Activated CD8-positive, alpha-beta T cell treated with anti-CD3 and anti-CD28 coated beads, Interleukin-2, amount 10 ng/mL, durations not matched to agents 7 days and 5 days (primary cell): ENCODE measurements at regions not wholly inside any gene's neighbourhood (a gene's known extent, or its start where the extent isn't known, plus 50 kb on each side); places are given as distances from the start of the nearest gene placed in this dataset.

ENCODE experiments used
- ATAC-seq: fragments of 150-1000 bp; cut with Tn5 transposase; one replicate; pipeline ENCODE4 v1.10.0; 2021; ENCODE audit warnings: moderate library complexity
- CTCF ChIA-PET: fragments of 350-600 bp; sonication (Branson Sonifier 250); formaldehyde crosslinking; loops from one replicate; lab custom pipeline; 2021; ENCODE audit warnings: antibody characterized with exemption; lab: Charles Lee
- POLR2A ChIA-PET: fragments of 350-600 bp; sonication (Branson Sonifier 250); formaldehyde crosslinking; loops from one replicate; lab custom pipeline; 2021; ENCODE audit warnings: antibody characterized with exemption; lab: Charles Lee
- DNase-seq: peaks from one replicate; pipeline ENCODE4 v3.0.0-alpha.2; 2020
- H3K27ac Mint-ChIP-seq: one replicate; pipeline ENCODE4 v1.8.0; 2021; ENCODE audit warnings: mild to moderate bottlenecking, mixed read lengths
- H3K27me3 Mint-ChIP-seq: one replicate; pipeline ENCODE4 v1.8.0; 2021; ENCODE audit warnings: low read depth, mixed read lengths
- H3K36me3 Mint-ChIP-seq: one replicate; pipeline ENCODE4 v1.8.0; 2021; ENCODE audit warnings: low read depth, mixed read lengths
- H3K4me1 Mint-ChIP-seq: one replicate; pipeline ENCODE4 v1.8.0; 2021; ENCODE audit warnings: low read depth, mixed read lengths
- H3K4me3 Mint-ChIP-seq: one replicate; pipeline ENCODE4 v1.8.0; 2021; ENCODE audit warnings: mild to moderate bottlenecking, mixed read lengths
- H3K9me3 Mint-ChIP-seq: one replicate; pipeline ENCODE4 v1.8.0; 2022; ENCODE audit warnings: mixed read lengths; ENCODE audit not compliant: insufficient read depth

GRCh38 chr11:119972281-119972680 lies 165.6 kb downstream of the TRIM29 start:
- ChIA-PET CTCF (no interaction called here), POLR2A (no interaction called here)
- ATAC-seq (no peak), DNase-seq (no peak)
- H3K36me3 Mint-ChIP-seq = no peaks in the 10 kb centered on the region
- no peak overlapping the region for H3K27ac Mint-ChIP-seq
- H3K4me3 Mint-ChIP-seq = no peak overlapping the region
- H3K4me1 Mint-ChIP-seq = no peaks in the 10 kb centered on the region
- H3K27me3 Mint-ChIP-seq = no peaks in the 10 kb centered on the region
- H3K9me3 Mint-ChIP-seq = no peaks in the 10 kb centered on the region

GRCh38 chr11:119970555-119971304 lies 167.2 kb downstream of the TRIM29 start:
- H3K27me3 Mint-ChIP-seq = no peaks in the 10 kb centered on the region
- H3K9me3 Mint-ChIP-seq = no peaks in the 10 kb centered on the region
- CTCF ChIA-PET = no interaction called here
- no peak overlapping the region for H3K27ac Mint-ChIP-seq
- no peak overlapping the region for H3K4me3 Mint-ChIP-seq
- DNase-seq (no peak), ATAC-seq (no peak)
- POLR2A ChIA-PET = no interaction called here
- H3K4me1 Mint-ChIP-seq = no peaks in the 10 kb centered on the region
- no peaks in the 10 kb centered on the region for H3K36me3 Mint-ChIP-seq

GRCh38 chr11:119964136-119965025 lies 173.5 kb downstream of the TRIM29 start:
- H3K36me3 Mint-ChIP-seq = no peaks in the 10 kb centered on the region

GRCh38 chr11:119957951-119958350 lies 180.0 kb downstream of the TRIM29 start:
- no peaks in the 10 kb centered on the region for H3K36me3 Mint-ChIP-seq
- no peaks in the 10 kb centered on the region for H3K4me1 Mint-ChIP-seq
- no peak overlapping the region for H3K27ac Mint-ChIP-seq
- H3K4me3 Mint-ChIP-seq = no peak overlapping the region
- no peaks in the 10 kb centered on the region for H3K9me3 Mint-ChIP-seq
- ATAC-seq = no peak
- POLR2A ChIA-PET = no interaction called here
- CTCF ChIA-PET = no interaction called here
- H3K27me3 Mint-ChIP-seq = peaks cover 24% of the 10 kb centered on the region
- no peak for DNase-seq

More at GRCh38 chr11:119964136-119965025, 173.5 kb downstream of the TRIM29 start:
- Mint-ChIP-seq H3K4me3 (no peak overlapping the region), H3K27me3 (peaks cover 14% of the 10 kb centered on the region), H3K9me3 (no peaks in the 10 kb centered on the region), H3K4me1 (no peaks in the 10 kb centered on the region), H3K27ac (no peak overlapping the region)
- CTCF ChIA-PET = no interaction called here
- POLR2A ChIA-PET = no interaction called here
- ATAC-seq (no peak), DNase-seq (no peak)

- H3K27me3 Mint-ChIP-seq = peaks cover 18% of the 10 kb centered on the region
- ATAC-seq (no peak), DNase-seq (no peak)
- no peaks in the 10 kb centered on the region for H3K36me3 Mint-ChIP-seq
- H3K27ac Mint-ChIP-seq = no peak overlapping the region
- ChIA-PET CTCF (no interaction called here), POLR2A (no interaction called here)
- no peaks in the 10 kb centered on the region for H3K9me3 Mint-ChIP-seq
- no peak overlapping the region for H3K4me3 Mint-ChIP-seq
- H3K4me1 Mint-ChIP-seq = no peaks in the 10 kb centered on the region
These were observed 185.5 kb downstream of the TRIM29 start for GRCh38 chr11:119952441-119952840.

- H3K4me1 Mint-ChIP-seq = no peaks in the 10 kb centered on the region
- POLR2A ChIA-PET = no interaction called here
- CTCF ChIA-PET = interaction anchor here (1.6 kb wide), 1 partner anchor 268 kb away, joined by 4 read pairs; no protein-coding TSS in a partner anchor
These were observed 194.6 kb downstream of the TRIM29 start for GRCh38 chr11:119943298-119943655.

GRCh38 chr11:119942583-119943297 lies 195.2 kb downstream of the TRIM29 start:
- no peaks in the 10 kb centered on the region for H3K27me3 Mint-ChIP-seq
- H3K4me1 Mint-ChIP-seq = no peaks in the 10 kb centered on the region
- no peak for ATAC-seq
- no peaks in the 10 kb centered on the region for H3K36me3 Mint-ChIP-seq
- no peak for DNase-seq
- ChIA-PET CTCF (interaction anchor here (1.6 kb wide), 1 partner anchor 268 kb away, joined by 4 read pairs; no protein-coding TSS in a partner anchor), POLR2A (no interaction called here)
- no peaks in the 10 kb centered on the region for H3K9me3 Mint-ChIP-seq
- no peak overlapping the region for H3K4me3 Mint-ChIP-seq
- no peak overlapping the region for H3K27ac Mint-ChIP-seq

More at GRCh38 chr11:119943298-119943655, 194.6 kb downstream of the TRIM29 start:
- ATAC-seq = no peak
- no peaks in the 10 kb centered on the region for H3K36me3 Mint-ChIP-seq
- H3K4me3 Mint-ChIP-seq = no peak overlapping the region
- DNase-seq = no peak
- no peaks in the 10 kb centered on the region for H3K27me3 Mint-ChIP-seq
- no peak overlapping the region for H3K27ac Mint-ChIP-seq
- no peaks in the 10 kb centered on the region for H3K9me3 Mint-ChIP-seq

GRCh38 chr11:119941636-119942411 lies 196.1 kb downstream of the TRIM29 start:
- H3K36me3 Mint-ChIP-seq = no peaks in the 10 kb centered on the region

GRCh38 chr11:119941171-119941570 lies 196.7 kb downstream of the TRIM29 start:
- CTCF ChIA-PET = no interaction called here
- DNase-seq (no peak), ATAC-seq (no peak)
- POLR2A ChIA-PET = no interaction called here
- H3K27me3 Mint-ChIP-seq = no peaks in the 10 kb centered on the region
- no peaks in the 10 kb centered on the region for H3K4me1 Mint-ChIP-seq
- no peak overlapping the region for H3K4me3 Mint-ChIP-seq
- no peaks in the 10 kb centered on the region for H3K36me3 Mint-ChIP-seq
- no peak overlapping the region for H3K27ac Mint-ChIP-seq
- no peaks in the 10 kb centered on the region for H3K9me3 Mint-ChIP-seq

More at GRCh38 chr11:119941636-119942411, 196.1 kb downstream of the TRIM29 start:
- H3K4me1 Mint-ChIP-seq = no peaks in the 10 kb centered on the region
- no peak for DNase-seq
- no peak overlapping the region for H3K27ac Mint-ChIP-seq
- H3K9me3 Mint-ChIP-seq = no peaks in the 10 kb centered on the region
- POLR2A ChIA-PET = no interaction called here
- H3K4me3 Mint-ChIP-seq = no peak overlapping the region
- no peak for ATAC-seq
- CTCF ChIA-PET = interaction anchor here (1.6 kb wide), 1 partner anchor 267 kb away, joined by 4 read pairs; no protein-coding TSS in a partner anchor
- H3K27me3 Mint-ChIP-seq = no peaks in the 10 kb centered on the region

GRCh38 chr11:119940401-119940976 lies 197.4 kb downstream of the TRIM29 start:
- CTCF ChIA-PET = no interaction called here
- Mint-ChIP-seq H3K27me3 (no peaks in the 10 kb centered on the region), H3K4me1 (no peaks in the 10 kb centered on the region), H3K36me3 (no peaks in the 10 kb centered on the region), H3K27ac (no peak overlapping the region), H3K4me3 (no peak overlapping the region), H3K9me3 (no peaks in the 10 kb centered on the region)
- ATAC-seq = no peak
- POLR2A ChIA-PET = no interaction called here
- DNase-seq = no peak

GRCh38 chr11:119937412-119937811 lies 200.5 kb downstream of the TRIM29 start:
- Mint-ChIP-seq H3K4me3 (no peak overlapping the region), H3K27ac (no peak overlapping the region), H3K9me3 (no peaks in the 10 kb centered on the region)

More at GRCh38 chr11:119937412-119937811, 200.5 kb downstream of the TRIM29 start:
- ChIA-PET CTCF (no interaction called here), POLR2A (no interaction called here)
- ATAC-seq = no peak
- no peaks in the 10 kb centered on the region for H3K4me1 Mint-ChIP-seq
- H3K27me3 Mint-ChIP-seq = peaks cover 5% of the 10 kb centered on the region
- no peaks in the 10 kb centered on the region for H3K36me3 Mint-ChIP-seq
- no peak for DNase-seq
